HuH-7 (cell line): ENCODE measurements at regions not wholly inside any gene's neighbourhood (a gene's known extent, or its start where the extent isn't known, plus 50 kb on each side); places are given as distances from the start of the nearest gene placed in this dataset.
"Not testable (repeated sequence)": the region's sequence is repeated elsewhere in the genome, so short reads cannot be mapped to it uniquely, and the experiment has no call there.

Experiments
- DNase-seq: peaks from one replicate; pipeline ENCODE4 v3.0.0; 2011; ENCODE audit warnings: low spot score

DNA sequence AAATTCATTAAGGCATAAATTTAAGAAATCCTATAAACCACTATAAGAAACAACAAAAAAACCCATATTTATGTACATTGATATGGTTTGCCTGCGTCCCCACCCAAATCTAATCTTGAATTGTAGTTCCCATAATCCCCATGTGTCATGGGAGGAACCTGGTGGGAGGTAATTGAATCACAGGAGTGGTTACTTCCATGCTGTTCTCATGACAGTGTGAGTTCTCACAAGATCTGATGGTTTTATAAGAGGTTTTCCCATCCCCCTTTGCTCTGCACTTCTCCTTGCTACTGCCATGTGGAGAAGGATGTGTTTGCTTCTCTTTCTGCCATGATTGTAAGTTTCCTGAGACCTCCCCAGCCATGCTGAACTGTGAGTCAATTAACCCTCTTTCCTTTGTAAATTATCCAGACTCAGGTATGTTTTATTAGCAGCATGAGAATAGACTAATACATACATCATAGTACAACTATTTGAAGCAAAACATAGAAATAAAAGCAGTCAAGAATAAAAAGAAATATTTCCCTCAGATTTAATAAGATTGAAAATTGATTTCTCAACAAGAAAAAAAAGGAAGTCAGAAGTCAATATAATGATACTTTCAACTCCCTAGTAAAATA, 209.0 kb upstream of the GPC6 start:
- DNase-seq, result no peak

DNA sequence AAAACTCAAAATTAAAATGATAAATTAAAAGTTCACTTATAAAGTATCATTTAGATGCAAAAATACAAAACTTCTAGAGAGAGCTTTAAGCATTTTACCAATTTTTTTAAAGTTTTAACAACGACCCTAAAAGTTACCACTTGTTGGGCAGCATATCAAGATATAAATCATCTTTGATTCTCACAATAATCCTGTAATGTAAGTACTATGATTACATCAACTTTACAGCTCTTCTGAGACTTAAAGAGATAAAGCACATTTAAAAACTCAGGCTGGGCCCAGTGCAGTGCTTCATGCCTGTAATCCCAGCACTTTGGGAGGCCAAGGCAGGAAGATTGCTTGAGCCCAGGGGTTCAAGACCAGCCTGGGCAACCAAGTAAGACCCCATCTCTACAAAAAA, 202.7 kb upstream of the GPC6 start:
- no peak for DNase-seq

DNA sequence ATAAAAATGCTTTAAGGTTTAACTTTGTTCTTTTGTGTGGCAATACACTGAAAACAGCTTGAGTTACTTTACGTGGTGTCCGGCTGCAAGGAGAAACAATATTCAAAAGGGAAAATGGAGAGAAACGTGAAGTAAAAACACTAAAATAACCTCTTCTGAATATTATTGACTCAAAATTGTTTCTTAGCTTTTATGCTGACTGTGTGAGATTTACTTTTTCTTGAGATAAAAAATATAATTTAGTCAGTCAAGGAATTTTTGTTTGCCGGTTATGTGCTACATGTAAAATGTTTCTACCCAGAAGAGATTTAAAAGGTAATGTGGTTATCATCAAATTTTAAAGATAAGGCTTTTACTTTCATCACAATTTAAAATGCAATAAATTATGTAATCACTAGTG, 200.6 kb upstream of the GPC6 start:
- DNase-seq, result no peak

DNA sequence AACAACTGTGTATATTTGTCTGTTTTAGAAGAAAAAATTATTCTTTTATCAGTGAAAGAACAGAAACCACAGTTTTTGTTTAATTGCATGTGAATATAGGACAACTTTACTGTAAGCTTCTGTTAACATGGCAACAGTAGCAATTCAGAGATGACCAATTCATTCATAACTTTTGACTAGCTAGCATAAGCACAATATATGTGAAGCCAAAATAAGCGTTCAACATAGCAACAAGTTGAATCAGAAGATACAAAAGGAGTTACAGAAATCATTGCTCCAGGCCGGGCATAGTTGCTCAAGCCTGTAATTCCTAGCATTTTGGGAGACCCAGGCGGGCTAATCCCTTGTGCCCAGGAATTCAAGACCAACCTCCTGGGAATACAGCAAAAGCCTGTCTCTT, 197.1 kb upstream of the GPC6 start:
- no peak for DNase-seq

DNA sequence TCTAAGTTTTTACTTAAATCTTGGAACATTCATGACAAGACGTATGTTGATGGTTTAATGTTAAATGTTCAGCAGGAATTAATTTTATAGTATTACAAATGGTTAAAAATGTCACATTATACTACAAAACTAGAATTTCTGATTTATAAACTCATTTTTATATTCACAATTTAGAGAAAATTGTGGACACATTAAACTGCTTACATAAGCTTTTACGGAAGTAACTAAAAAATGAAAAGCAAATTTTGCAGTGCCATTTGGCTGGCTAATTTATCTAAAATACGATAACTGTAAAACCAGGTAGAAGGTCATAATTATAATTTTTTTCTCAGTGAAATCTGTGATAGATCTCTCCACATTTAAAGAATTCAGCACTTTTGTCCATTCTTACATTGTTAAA, 190.2 kb upstream of the GPC6 start:
- DNase-seq, result no peak

DNA sequence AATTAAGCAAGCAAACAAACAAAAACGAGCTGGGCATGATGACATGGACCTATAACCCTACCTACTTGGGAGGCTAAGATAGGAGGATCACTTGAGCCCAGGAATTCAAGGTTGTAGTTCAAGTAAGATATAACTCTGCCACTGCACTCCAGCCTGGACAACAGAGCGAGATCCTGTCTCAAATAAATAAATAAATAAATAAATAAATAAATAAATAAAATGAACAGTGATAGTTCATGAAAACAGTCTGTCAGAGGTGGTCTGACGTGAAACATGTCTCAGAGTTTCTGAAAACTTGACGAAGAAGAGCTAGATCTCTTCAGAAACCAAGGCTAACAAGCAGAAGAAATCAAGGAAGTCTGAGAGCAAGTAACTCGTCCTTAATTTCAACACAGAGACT, 188.8 kb upstream of the GPC6 start:
- DNase-seq, result no peak

DNA sequence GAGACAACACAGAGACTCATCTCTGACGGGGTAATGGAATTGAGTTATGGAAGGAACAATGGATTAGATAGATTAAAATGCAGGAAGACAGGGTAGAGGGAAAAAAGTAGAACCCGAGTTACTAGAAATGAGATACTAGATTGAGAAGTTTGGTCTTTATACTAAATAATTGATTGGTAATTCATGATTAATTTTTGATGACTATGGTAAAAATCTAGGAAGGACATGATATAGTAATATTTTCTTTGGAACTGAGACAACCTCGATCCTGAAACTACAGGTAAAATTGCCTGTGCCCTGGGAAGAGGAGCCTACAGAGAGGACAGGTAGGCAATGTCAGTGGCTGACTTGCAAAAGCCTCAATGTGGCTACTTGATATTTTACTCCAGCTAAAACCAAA, 188.4 kb upstream of the GPC6 start:
- DNase-seq, result no peak

DNA sequence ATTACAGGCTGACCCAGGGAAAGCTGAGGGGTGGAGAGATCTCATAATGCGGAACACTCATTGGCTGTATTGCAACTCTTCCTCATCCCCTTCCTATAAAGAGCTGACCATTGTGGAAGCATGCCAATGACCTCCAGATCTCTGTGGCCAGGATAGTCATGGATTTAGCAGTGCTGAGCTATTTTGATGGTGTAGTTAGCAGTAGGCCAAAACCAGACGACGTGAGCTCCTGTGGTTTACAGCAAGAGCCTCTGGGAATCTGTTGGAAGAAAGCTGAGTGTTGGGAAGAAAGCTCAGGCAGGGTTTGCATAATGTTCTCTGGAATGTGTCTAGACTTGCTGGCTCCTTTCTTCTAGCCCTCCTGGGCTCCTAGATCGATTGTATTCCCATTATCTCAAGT, 187.5 kb upstream of the GPC6 start:
- DNase-seq, result no peak

DNA sequence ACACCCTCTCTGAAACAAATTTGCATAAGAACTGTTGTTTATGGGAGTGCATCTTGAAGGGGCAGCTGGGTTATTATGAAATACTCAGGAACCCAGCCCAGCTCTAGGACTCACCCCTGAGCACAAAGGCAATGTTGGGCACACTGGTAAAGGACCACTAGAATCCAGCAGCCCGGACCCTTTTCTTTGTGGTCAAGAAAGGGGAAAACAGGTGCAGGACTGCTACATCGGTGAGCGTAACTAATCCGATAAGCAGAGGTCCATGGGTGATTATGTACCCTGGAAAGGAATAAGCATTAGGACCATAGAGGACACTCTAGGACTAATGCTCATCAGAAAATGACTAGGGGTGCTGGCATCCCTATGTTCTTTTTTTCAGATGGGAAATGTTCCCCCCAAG, 185.0 kb upstream of the GPC6 start:
- not testable (repeated sequence) for DNase-seq

DNA sequence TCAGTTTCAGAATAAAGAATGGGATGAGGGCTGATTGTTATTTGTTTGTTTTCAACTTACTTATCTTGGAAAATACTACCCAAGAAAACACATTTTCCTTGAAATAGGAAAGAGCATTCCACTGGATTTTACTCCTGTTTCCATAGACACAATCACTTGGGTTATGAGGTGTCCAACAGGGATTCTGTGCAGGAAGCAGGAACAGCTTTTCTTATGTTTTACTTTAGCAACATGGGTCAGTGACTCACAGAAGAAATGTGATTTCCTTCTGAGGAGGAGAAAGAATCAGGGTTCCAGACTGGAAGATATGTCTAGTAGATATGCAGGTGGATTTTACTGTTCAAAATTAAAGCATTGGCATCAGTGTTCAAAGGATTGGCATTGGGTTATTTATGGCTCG, 180.8 kb upstream of the GPC6 start:
- DNase-seq, result no peak

DNA sequence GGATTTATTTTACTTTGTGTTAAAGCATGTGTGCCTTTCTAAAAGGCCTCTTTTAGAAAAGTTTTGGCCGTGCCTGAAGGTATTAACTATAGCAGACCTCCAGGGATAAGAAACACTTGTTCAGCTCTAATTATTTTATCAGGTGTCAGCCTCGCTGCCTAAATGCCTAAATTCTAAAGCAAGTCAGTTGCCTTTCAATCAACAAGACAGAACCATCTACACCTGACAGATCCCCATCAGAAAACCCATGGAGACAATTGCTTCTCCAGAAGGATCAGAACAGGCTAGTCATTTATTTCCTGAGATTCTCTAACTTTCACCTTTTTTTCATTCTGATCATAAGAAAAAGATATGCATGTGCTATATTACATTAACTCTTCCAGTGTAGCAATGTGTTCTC, 171.4 kb upstream of the GPC6 start:
- no peak for DNase-seq

DNA sequence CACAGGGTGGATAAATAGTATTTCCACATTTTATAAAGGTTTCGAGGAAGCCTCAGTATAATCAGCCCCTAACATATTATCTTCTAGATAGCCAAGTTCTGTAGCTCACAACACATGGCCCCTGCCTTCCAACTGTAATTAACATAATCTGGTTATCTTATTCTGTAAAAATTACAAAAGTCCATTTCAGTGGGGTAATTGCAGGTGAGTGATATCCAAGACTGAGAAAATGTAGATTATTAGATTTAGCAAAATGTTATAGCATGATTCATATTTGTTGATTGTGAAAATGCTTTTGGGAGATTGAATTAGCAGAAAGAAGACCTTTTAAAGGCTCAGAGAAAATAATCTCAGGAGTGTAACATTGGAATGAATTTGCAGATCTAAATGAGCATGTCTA, 168.3 kb upstream of the GPC6 start:
- DNase-seq, result no peak

DNA sequence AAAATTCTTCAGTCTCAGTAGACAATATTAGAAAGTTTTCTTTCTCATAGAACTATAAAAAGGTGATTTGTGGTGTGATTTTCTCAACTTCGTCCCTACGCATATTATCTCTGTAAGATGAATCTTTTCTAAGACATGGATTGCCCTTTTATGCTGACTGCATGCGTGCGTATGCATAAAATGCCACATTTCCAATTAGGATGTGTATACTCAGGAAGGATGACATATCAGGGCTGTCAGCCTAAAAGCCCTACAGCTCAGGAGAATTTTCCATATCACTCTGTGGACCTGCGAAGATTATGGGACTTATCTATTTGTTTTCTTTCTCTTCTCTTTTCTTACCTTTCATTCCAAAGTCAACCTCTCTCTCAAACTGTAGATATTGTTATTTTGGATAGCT, 166.5 kb upstream of the GPC6 start:
- no peak for DNase-seq

DNA sequence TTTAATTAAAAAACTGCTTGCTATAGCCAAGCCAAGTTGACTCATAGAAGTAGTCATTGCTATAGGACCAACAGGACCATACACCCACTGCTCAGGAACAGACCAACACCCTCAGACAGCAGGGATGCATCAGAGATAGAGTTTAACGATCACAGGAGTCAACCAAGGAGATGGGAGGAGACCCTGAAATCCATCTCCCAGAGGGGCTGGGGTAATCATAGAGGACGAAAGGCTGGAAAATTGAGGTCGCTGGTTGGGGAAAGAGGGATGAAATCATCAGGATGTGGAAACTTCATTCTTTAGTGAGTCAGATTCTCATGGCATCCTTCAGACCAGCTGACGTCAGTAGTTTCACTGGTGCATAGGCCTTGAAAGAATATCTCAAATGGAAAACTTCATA, 160.4 kb upstream of the GPC6 start:
- DNase-seq, result no peak

DNA sequence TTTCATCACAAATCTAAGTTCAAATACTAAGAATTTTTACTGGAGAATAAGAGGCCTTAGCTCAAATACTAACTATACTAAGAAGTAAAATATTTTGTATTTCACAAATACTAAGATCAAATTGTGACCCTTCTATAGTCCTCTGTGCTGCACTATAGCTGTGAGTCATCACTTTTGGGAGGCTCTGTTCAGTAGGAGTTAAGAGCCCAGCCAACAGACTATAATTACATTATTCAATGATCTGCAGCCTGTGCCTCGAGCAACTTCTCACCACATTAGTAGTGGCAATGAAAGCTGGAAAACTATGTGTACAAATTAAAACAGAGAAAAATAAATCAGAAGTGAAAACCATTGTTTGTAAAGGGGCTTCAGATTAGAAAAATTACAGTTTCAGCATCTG, 147.3 kb upstream of the GPC6 start:
- DNase-seq, result no peak

DNA sequence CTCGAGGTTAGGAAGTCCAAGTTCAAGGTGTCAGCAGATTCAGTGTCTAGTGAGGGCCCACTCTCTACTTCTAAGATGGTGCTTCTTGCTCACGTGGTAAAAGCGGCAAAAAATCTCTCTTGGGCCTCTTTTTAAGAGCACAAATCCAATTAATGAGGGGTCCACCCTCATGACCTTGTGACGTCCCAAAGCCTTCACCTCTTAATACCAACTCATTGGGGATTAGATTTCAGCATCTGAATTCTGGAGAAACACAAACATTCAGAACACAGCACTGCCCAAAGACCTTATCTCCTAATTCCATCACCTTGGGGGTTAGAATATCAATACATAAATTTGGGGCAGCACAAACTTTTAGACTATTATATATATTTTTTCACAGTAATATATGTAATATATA, 146.4 kb upstream of the GPC6 start:
- no peak for DNase-seq

DNA sequence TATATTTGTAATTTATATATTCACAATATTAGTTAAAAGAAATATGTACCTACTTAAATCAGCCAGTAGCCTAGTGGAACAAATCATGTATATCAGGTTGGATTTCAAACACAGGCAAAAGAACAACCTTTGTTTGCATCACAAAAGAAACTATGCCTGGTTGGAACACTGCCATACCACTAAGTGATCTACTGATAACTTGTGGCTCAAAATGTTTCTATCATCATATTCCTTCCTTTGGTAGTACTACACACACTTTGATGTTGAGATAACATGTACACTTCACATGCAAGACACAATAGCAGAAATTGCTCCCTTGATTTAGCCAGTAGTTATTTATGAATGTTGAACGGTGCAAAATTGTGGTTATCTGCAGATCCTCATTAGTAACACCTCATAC, 146.0 kb upstream of the GPC6 start:
- no peak for DNase-seq

DNA sequence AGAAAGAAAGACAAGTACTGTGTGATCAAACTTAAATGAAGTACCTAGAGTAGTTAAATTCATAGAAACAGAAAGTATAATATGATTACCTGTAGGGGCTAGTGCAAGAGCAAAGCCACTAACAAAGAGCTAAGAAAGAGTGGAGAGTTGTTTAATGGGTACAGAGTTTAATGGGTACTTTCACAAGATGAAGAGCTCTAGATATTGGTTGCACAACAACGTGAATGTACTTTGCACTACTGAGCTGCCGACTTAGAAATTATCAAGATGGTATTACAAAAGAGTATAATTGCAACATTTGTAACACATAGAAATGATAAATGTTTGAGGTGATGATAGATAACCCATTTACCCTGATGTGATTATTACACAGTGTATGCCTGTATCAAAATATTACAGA, 140.3 kb upstream of the GPC6 start:
- peak; percentile 0 for DNase-seq

DNA sequence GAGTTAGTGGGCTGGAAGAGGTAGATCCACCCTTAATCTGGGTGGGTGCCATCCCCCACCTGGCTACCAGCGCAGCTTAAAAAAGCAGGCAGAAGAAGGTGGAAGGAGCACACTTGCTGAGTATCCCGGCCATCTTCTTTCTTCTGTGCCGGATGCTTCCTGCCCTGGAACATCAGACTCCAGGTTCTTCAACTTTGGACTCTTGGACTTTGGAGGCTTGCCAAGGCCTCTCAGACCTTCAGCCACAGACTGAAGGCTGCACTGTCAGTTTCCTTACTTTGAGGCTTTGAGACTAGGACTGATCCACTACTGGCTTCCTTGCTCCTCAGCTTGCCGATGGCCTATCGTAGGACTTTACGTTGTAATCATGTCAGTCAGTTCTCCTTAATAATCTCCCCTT, 127.6 kb upstream of the GPC6 start:
- no peak for DNase-seq

DNA sequence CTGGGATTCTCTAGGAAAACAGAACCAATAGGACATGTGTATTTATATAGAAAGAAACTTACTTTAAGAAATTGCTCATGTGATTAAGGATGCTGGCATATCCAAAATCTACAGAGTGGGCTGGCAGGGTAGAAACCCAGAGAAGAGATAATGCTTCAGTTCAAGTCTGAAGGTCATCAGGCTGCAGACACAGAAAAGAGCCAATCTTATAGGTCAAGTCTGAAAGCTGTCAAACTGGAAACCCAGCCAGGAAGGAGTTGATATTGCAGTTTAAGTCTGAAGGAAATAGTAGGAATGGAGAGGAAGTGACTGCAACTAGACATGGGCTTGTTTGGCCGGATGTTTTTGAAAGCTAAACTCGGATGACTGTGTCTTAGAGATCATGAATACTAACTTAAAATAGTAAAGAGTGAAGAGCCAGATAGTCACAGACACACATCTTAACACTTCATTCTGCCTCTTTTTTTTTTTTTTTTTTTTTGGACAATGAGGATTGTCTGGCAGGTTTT, 125.3 kb upstream of the GPC6 start:
- no peak for DNase-seq

DNA sequence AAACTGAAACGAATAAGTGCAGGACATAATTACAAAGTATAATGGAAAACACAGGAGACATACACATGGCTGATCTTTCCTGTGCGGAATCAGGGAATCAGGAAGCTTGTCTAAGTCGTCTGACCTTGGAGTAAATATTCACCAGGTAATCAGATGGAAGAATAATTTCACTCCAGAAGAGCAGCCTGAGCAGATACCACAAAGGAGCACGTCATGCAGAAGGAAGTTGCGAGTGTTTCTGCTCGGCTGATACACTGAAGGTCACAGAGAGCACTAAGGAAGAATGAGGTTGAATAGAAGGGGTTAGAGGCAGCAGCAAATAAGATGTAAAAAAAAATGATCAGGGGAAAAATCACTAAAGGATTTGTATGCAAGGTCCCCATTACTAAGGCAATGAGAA, 122.3 kb upstream of the GPC6 start:
- no peak for DNase-seq

DNA sequence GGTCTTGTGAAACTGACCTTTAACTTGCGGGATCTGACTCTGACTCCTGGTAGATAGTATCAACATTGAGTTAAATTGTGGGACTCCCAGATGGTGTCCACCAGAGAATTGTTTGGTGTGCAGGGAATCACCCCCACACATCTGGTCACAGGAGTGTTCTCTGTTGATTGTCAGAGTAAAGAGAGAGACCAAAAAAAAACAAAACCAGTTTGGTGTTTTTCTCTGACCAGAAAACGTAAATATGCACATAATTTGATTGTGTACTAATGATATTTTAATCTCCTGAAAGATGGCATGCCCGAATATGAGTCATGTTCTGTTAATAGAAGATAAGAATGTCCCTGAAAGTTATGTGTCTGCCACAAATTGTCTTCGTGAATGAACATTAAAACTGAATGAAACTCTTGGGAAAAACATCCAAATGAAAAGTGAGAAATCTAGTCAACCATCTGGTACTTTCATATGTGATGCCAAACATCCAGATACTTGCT, 118.5 kb upstream of the GPC6 start:
- DNase-seq, result no peak

DNA sequence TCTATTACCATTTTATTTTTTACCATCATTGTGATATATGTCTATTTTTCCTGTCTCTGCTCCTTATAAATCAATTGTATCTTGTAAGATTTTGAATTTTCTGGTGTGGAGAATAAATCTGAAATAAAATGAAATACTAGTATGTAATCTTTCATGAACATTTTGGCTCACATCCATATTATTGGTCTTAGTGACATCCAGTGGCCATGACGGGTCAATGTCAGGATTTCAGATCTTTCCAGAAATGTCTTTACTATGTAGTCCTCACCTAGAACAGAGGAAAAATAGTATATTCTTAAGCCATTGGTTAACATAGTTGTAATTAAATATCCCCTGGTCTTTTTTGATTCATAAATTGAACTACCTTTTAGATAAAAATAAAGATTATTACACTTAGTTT, 109.8 kb upstream of the GPC6 start:
- no peak for DNase-seq

DNA sequence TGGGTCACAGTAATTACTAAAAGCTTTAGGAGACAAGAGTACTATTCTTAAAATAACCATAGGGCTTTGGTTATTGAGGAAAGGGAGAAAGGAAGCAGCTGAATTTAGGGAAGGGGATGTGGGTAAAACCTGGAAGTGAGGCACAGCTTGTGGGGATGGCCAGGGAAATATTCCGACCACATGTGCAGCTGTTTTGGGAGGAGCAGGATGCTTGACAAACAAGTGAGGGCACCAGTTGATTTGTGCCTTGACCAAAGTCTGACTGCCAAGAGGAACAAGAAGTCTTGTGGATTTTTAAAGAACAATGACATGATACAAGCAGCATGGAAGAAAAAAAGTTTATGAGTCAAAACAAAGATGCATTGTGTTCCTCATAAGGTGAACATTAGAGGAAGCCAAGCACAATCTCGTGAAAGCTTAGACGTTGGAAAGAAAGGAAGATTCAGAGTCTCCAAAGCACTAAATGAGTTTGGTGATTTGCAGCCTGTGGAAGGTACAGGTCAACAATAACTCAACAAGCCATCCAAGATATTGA, 108.5 kb upstream of the GPC6 start:
- no peak for DNase-seq
